H9 (cell line): ENCODE measurements at regions not wholly inside any gene's neighbourhood (a gene's known extent, or its start where the extent isn't known, plus 50 kb on each side); places are given as distances from the start of the nearest gene placed in this dataset.

Experiments
- DNase-seq: peaks from one replicate; pipeline ENCODE4 v3.0.0-alpha.2; 2017
- H2AFZ ChIP-seq: one replicate; pipeline ENCODE4 v1.6.1; 2013; ENCODE audit warnings: mild to moderate bottlenecking, low read length, control low read depth, moderate library complexity
- H2AK5ac ChIP-seq: 2 replicates; pipeline ENCODE4 v1.6.1; 2013; ENCODE audit warnings: low read length, control low read depth, mixed read lengths; ENCODE audit not compliant: insufficient read length
- H2BK120ac ChIP-seq: one replicate; pipeline ENCODE4 v1.6.1; 2013; ENCODE audit warnings: low read depth, mild to moderate bottlenecking, low read length, control low read depth, inconsistent platforms; ENCODE audit not compliant: poor library complexity, severe bottlenecking
- H2BK12ac ChIP-seq: 2 replicates; pipeline ENCODE4 v1.6.1; 2013; ENCODE audit warnings: low read length, control low read depth, mixed read lengths, low read depth; ENCODE audit not compliant: insufficient read length
- H2BK15ac ChIP-seq: 2 replicates; pipeline ENCODE4 v1.6.1; 2013; ENCODE audit warnings: low read depth, low read length, control low read depth
- H2BK20ac ChIP-seq: one replicate; pipeline ENCODE4 v1.6.1; 2013; ENCODE audit warnings: low read depth, mild to moderate bottlenecking, low read length, control low read depth, inconsistent platforms; ENCODE audit not compliant: poor library complexity, severe bottlenecking
- H2BK5ac ChIP-seq: 2 replicates; pipeline ENCODE4 v1.6.1; 2013; ENCODE audit warnings: low read length, control low read depth, mixed read lengths; ENCODE audit not compliant: insufficient read length
- H3K14ac ChIP-seq: 2 replicates; pipeline ENCODE4 v1.6.1; 2013; ENCODE audit warnings: low read length, control low read depth; ENCODE audit not compliant: insufficient read depth
- H3K18ac ChIP-seq: 2 replicates; pipeline ENCODE4 v1.6.1; 2013; ENCODE audit warnings: low read depth, mild to moderate bottlenecking, mixed read lengths, low read length, control low read depth; ENCODE audit not compliant: insufficient read length
- H3K23ac ChIP-seq: 2 replicates; pipeline ENCODE4 v1.6.1; 2013; ENCODE audit warnings: low read length, control low read depth, mixed read lengths, low read depth; ENCODE audit not compliant: insufficient read length
- H3K23me2 ChIP-seq: 2 replicates; pipeline ENCODE4 v1.6.1; 2013; ENCODE audit warnings: low read depth, mild to moderate bottlenecking, mixed read lengths, low read length, control low read depth; ENCODE audit not compliant: insufficient read length, poor library complexity, severe bottlenecking
- H3K27ac ChIP-seq: 2 replicates; pipeline ENCODE4 v1.5.1; 2013; ENCODE audit warnings: low read length, control low read depth, mixed read lengths, low read depth; ENCODE audit not compliant: insufficient read length
- H3K27me3 ChIP-seq: 2 replicates; pipeline ENCODE4 v1.6.1; 2013; ENCODE audit warnings: low read length, control low read depth, inconsistent platforms; ENCODE audit not compliant: insufficient read depth
- H3K4ac ChIP-seq: 2 replicates; pipeline ENCODE4 v1.6.1; 2013; ENCODE audit warnings: low read depth, mild to moderate bottlenecking, control low read depth, inconsistent platforms, low read length, moderate library complexity
- H3K4me1 ChIP-seq: 2 replicates; pipeline ENCODE4 v1.6.1; 2013; ENCODE audit warnings: low read length, control low read depth, inconsistent platforms; ENCODE audit not compliant: insufficient read depth
- H3K4me2 ChIP-seq: 2 replicates; pipeline ENCODE4 v1.6.1; 2013; ENCODE audit warnings: low read length, control low read depth, mixed read lengths; ENCODE audit not compliant: insufficient read length, insufficient read depth
- H3K56ac ChIP-seq: 2 replicates; pipeline ENCODE4 v1.6.1; 2013; ENCODE audit warnings: low read depth, mild to moderate bottlenecking, mixed read lengths, low read length, control low read depth; ENCODE audit not compliant: insufficient read length
- H3K79me1 ChIP-seq: 2 replicates; pipeline ENCODE4 v1.6.1; 2013; ENCODE audit warnings: low read depth, mild to moderate bottlenecking, moderate library complexity, low read length, control low read depth, inconsistent platforms; ENCODE audit not compliant: insufficient read depth, poor library complexity, severe bottlenecking
- H3K79me2 ChIP-seq: 2 replicates; pipeline ENCODE4 v1.6.1; 2013; ENCODE audit warnings: low read length, control low read depth, inconsistent platforms; ENCODE audit not compliant: insufficient read depth
- H3K9ac ChIP-seq: 2 replicates; pipeline ENCODE4 v1.6.1; 2013; ENCODE audit warnings: low read length, control low read depth, mixed read lengths; ENCODE audit not compliant: insufficient read length; ENCODE audit errors: extremely low read depth
- H3K9me3 ChIP-seq: one replicate; pipeline ENCODE4 v1.6.1; 2013; ENCODE audit warnings: low read depth, low read length, inconsistent platforms; ENCODE audit not compliant: control insufficient read depth
- H3T11ph ChIP-seq: one replicate; pipeline ENCODE4 v1.6.1; 2013; ENCODE audit warnings: mild to moderate bottlenecking, low read length, control low read depth, inconsistent platforms
- H4K20me1 ChIP-seq: one replicate; pipeline ENCODE4 v1.6.1; 2013; ENCODE audit not compliant: control insufficient read depth, insufficient read length, insufficient read depth
- H4K5ac ChIP-seq: 2 replicates; pipeline ENCODE4 v1.6.1; 2013; ENCODE audit warnings: low read depth, mild to moderate bottlenecking, mixed read lengths, low read length, control low read depth; ENCODE audit not compliant: insufficient read length
- H4K8ac ChIP-seq: replicated peaks from 2 replicates; pipeline ENCODE4 v1.6.1; 2013; ENCODE audit warnings: low read length, control low read depth, mixed read lengths, low read depth; ENCODE audit not compliant: insufficient read length
- H4K91ac ChIP-seq: 2 replicates; pipeline ENCODE4 v1.6.1; 2013; ENCODE audit warnings: low read depth, mild to moderate bottlenecking, moderate library complexity, mixed read lengths, low read length, control low read depth; ENCODE audit not compliant: insufficient read length
- H3K27ac Mint-ChIP-seq, 3 experiments: 2 replicates in 2 of 3; 3 replicates in 1 of 3; pipeline ENCODE4 v1.8.0; 2020 to 2021; ENCODE audit warnings: mixed read lengths in 3 of 3, mild to moderate bottlenecking in 1 of 3, moderate library complexity in 1 of 3
- H3K27me3 Mint-ChIP-seq: 2 replicates; pipeline ENCODE4 v1.8.0; 2021; ENCODE audit warnings: low read depth, mild to moderate bottlenecking, moderate library complexity, mixed read lengths
- H3K36me3 Mint-ChIP-seq, 3 experiments: 2 replicates in 2 of 3; 3 replicates in 1 of 3; pipeline ENCODE4 v1.8.0; 2020 to 2021; ENCODE audit warnings: low read depth in 3 of 3, mixed read lengths in 3 of 3; ENCODE audit not compliant: insufficient read depth in 1 of 3
- H3K4me1 Mint-ChIP-seq, 2 experiments: 2 replicates each; pipeline ENCODE4 v1.8.0; 2020; ENCODE audit warnings: mixed read lengths in 2 of 2
- H3K4me3 Mint-ChIP-seq, 2 experiments: 2 replicates in 1 of 2; 3 replicates in 1 of 2; pipeline ENCODE4 v1.8.0; 2020 to 2021; ENCODE audit warnings: mild to moderate bottlenecking in 2 of 2, mixed read lengths in 2 of 2, moderate library complexity in 1 of 2
- H3K9me3 Mint-ChIP-seq, 2 experiments: 2 replicates in 1 of 2; 3 replicates in 1 of 2; pipeline ENCODE4 v1.8.0; 2020; ENCODE audit warnings: mild to moderate bottlenecking in 2 of 2, mixed read lengths in 2 of 2, moderate library complexity in 1 of 2
- CTCF ChIP-seq: fragments of 200-600 bp; sonication (generic); conservative IDR thresholded peaks from 3 replicates; pipeline ENCODE4 v1.8.0; 2021; ENCODE audit warnings: antibody characterized with exemption, mild to moderate bottlenecking
- WGBS: extraction: QIAGEN DNeasy Blood & Tissue Kit; methylation state at CpG from one replicate; pipeline ENCODE4 v1.1.7; 2013; ENCODE audit warnings: missing lambda C conversion rate, low lambda C conversion rate, mixed read lengths; ENCODE audit not compliant: insufficient read length; ENCODE audit errors: extremely low coverage; 5-methylcytosine and 5-hydroxymethylcytosine counted together

GRCh38 chrX:26822448-26822847 lies 606.5 kb downstream of the MAGEB5 start:
- Histone ChIP-seq H3K56ac (no peak overlapping the region), H2BK120ac (no peak overlapping the region), H4K20me1 (no peaks in the 10 kb centered on the region), H2BK15ac (no peak overlapping the region), H3K23ac (no peak overlapping the region), H2BK12ac (no peak overlapping the region), H2BK20ac (no peak overlapping the region), H3K18ac (no peak overlapping the region), H3K4me2 (no peak overlapping the region), H3K23me2 (no peaks in the 10 kb centered on the region), H3K27me3 (no peaks in the 10 kb centered on the region), H2AFZ (no peak overlapping the region), H3K4ac (no peak overlapping the region), H2AK5ac (no peak overlapping the region), H4K8ac (no peak overlapping the region), H3T11ph (no peak overlapping the region), H3K79me1 (no peaks in the 10 kb centered on the region), H3K14ac (no peak overlapping the region), H3K9me3 (peaks cover 21% of the 10 kb centered on the region), H3K27ac (no peak overlapping the region), H3K4me1 (no peaks in the 10 kb centered on the region), H3K9ac (no peak overlapping the region), H2BK5ac (no peak overlapping the region), H4K5ac (no peak overlapping the region), H3K79me2 (no peaks in the 10 kb centered on the region), H4K91ac (no peak overlapping the region)
- H3K27me3 Mint-ChIP-seq = no peaks in the 10 kb centered on the region; the same call in 1 of the 2 replicates
- H3K27ac Mint-ChIP-seq = no peak overlapping the region
- H3K4me1 Mint-ChIP-seq = no peaks in the 10 kb centered on the region
- no CpG with 5 or more reads among the region's 1 CpG for WGBS
- peaks cover 5 to 18% (median 11%) of the 10 kb centered on the region in 3 experiments for H3K36me3 Mint-ChIP-seq
- DNase-seq = peak; percentile 67
- no peak overlapping the region for H3K4me3 Mint-ChIP-seq
- TF ChIP-seq CTCF = peak; percentile 59; the same call in 2 of the 3 replicates
- H3K9me3 Mint-ChIP-seq = peaks cover 59 to 61% of the 10 kb centered on the region in 2 experiments
